Ascending aorta (tissue), 2 donors: ENCODE measurements at regions not wholly inside any gene's neighbourhood (a gene's known extent, or its start where the extent isn't known, plus 50 kb on each side); places are given as distances from the start of the nearest gene placed in this dataset.
"Not testable (repeated sequence)": the region's sequence is repeated elsewhere in the genome, so short reads cannot be mapped to it uniquely, and the experiment has no call there.

ENCODE experiments used
- DNase-seq, 2 donors: peaks; one replicate each; pipeline ENCODE4 v3.0.0-alpha.2; 2019; ENCODE audit warnings: low spot score in 2 of 2
- H3K27ac ChIP-seq, 2 donors: fragments of 200-600 bp; sonication (generic); one replicate each; pipeline ENCODE4 v1.5.1; 2016 to 2017; ENCODE audit warnings: mild to moderate bottlenecking in 1 of 2
- H3K27me3 ChIP-seq: fragments of 200-600 bp; sonication (generic); one replicate; pipeline ENCODE4 v1.5.1; 2017
- H3K36me3 ChIP-seq, 2 donors: fragments of 200-600 bp; sonication (generic); one replicate each; pipeline ENCODE4 v1.5.1; 2016
- H3K4me1 ChIP-seq, 2 donors: fragments of 200-600 bp; sonication (generic); one replicate each; pipeline ENCODE4 v1.5.1; 2016 to 2017; ENCODE audit warnings: mild to moderate bottlenecking in 1 of 2
- H3K4me3 ChIP-seq, 2 donors: fragments of 200-600 bp; sonication (generic); one replicate each; pipeline ENCODE4 v1.5.1; 2016 to 2017; ENCODE audit warnings: mild to moderate bottlenecking in 1 of 2
- H3K9me3 ChIP-seq, 2 donors: fragments of 200-600 bp; sonication (generic); one replicate each; pipeline ENCODE4 v1.5.1; 2016
- CTCF ChIP-seq, 3 experiments: fragments of 200-600 bp in 2 of 3; fragments of 450-650 bp in 1 of 3; sonication (generic) in 2 of 3; IDR thresholded peaks; one replicate each; pipeline ENCODE4 v1.5.1; 2016 to 2019; ENCODE audit warnings: antibody characterized with exemption in 3 of 3, mild to moderate bottlenecking in 1 of 3, moderate library complexity in 1 of 3
- intact Hi-C: fragments of 100-400 bp; cut with DNase I; formaldehyde crosslinking; loops from one replicate; pipeline ENCODE4 v1.15.1; 2023

- Histone ChIP-seq H3K36me3 (no peaks in the 10 kb centered on the region), H3K4me3 (no peak overlapping the region), H3K9me3 (no peaks in the 10 kb centered on the region), H3K4me1 (peaks cover 4 to 22% of the 10 kb centered on the region in 2 donors), H3K27me3 (no peaks in the 10 kb centered on the region), H3K27ac (no peak overlapping the region)
- intact Hi-C loops = no loop called here
- DNase-seq = no peak
- no peak for TF ChIP-seq CTCF (IDR thresholded peaks at IDR 0.05)
Observed at GRCh38 chr6:12543953-12544352, 172.6 kb upstream of the PHACTR1 start.

- intact Hi-C loops = loop anchor here (5.0 kb wide), 4 partner anchors 53 to 253 kb away; partner anchors contain the start of gene EDN1
- TF ChIP-seq CTCF (IDR thresholded peaks at IDR 0.05) = no peak
Observed at GRCh38 chr6:12544821-12545565, 171.6 kb upstream of the PHACTR1 start.

GRCh38 chr6:12545619-12546409 is 170.8 kb upstream of the PHACTR1 start:
- intact Hi-C loops = loop anchor here (5.0 kb wide), 4 partner anchors 54 to 254 kb away; partner anchors contain the start of gene EDN1

More at GRCh38 chr6:12544821-12545565, 171.6 kb upstream of the PHACTR1 start:
- Histone ChIP-seq H3K9me3 (no peaks in the 10 kb centered on the region), H3K36me3 (no peaks in the 10 kb centered on the region), H3K4me3 (no peak overlapping the region), H3K27ac (peak overlapping the region in 1 of 2 donors; percentile 59), H3K4me1 (peaks cover 4 to 28% of the 10 kb centered on the region in 2 donors), H3K27me3 (no peaks in the 10 kb centered on the region)
- no peak for DNase-seq

GRCh38 chr6:12546410-12547002 is 170.1 kb upstream of the PHACTR1 start:
- DNase-seq = no peak
- no peak for TF ChIP-seq CTCF (IDR thresholded peaks at IDR 0.05)
- intact Hi-C loops = loop anchor here (5.0 kb wide), 4 partner anchors 54 to 254 kb away; partner anchors contain the start of gene EDN1
- Histone ChIP-seq H3K36me3 (no peaks in the 10 kb centered on the region), H3K27ac (peak overlapping the region; percentile 15 to 59), H3K4me3 (no peak overlapping the region), H3K27me3 (no peaks in the 10 kb centered on the region), H3K4me1 (peaks cover 4 to 28% of the 10 kb centered on the region in 2 donors), H3K9me3 (no peaks in the 10 kb centered on the region)

More at GRCh38 chr6:12545619-12546409, 170.8 kb upstream of the PHACTR1 start:
- H3K36me3 ChIP-seq = no peaks in the 10 kb centered on the region
- H3K4me3 ChIP-seq = no peak overlapping the region
- no peak for TF ChIP-seq CTCF (IDR thresholded peaks at IDR 0.05)
- no peaks in the 10 kb centered on the region for H3K27me3 ChIP-seq
- H3K4me1 ChIP-seq = peaks cover 4 to 28% of the 10 kb centered on the region in 2 donors
- DNase-seq = no peak
- peak overlapping the region; percentile 15 to 59 for H3K27ac ChIP-seq
- no peaks in the 10 kb centered on the region for H3K9me3 ChIP-seq

GRCh38 chr6:12548526-12548925 is 168.0 kb upstream of the PHACTR1 start:
- H3K27ac ChIP-seq = peak overlapping the region; percentile 41 to 66
- no peaks in the 10 kb centered on the region for H3K9me3 ChIP-seq
- H3K4me1 ChIP-seq = peaks cover 4 to 28% of the 10 kb centered on the region in 2 donors
- no peaks in the 10 kb centered on the region for H3K27me3 ChIP-seq
- DNase-seq = no peak
- TF ChIP-seq CTCF (IDR thresholded peaks at IDR 0.05) = no peak
- no peak overlapping the region for H3K4me3 ChIP-seq
- no peaks in the 10 kb centered on the region for H3K36me3 ChIP-seq
- intact Hi-C loops = loop anchor here (5.0 kb wide), 4 partner anchors 54 to 256 kb away; partner anchors contain the start of gene EDN1

GRCh38 chr6:12549445-12549844 is 167.1 kb upstream of the PHACTR1 start:
- H3K9me3 ChIP-seq = not testable (repeated sequence)

GRCh38 chr6:12554820-12555219 is 161.7 kb upstream of the PHACTR1 start:
- H3K4me1 ChIP-seq, H3K9me3 ChIP-seq, DNase-seq, H3K27me3 ChIP-seq, intact Hi-C loops, H3K4me3 ChIP-seq, H3K27ac ChIP-seq, H3K36me3 ChIP-seq: not testable (repeated sequence)

More at GRCh38 chr6:12549445-12549844, 167.1 kb upstream of the PHACTR1 start:
- H3K36me3 ChIP-seq, H3K27me3 ChIP-seq, H3K4me3 ChIP-seq, DNase-seq: not testable (repeated sequence)
- Histone ChIP-seq H3K4me1 (peaks cover 4 to 24% of the 10 kb centered on the region in 2 donors), H3K27ac (peak overlapping the region; percentile 41 to 66)
- intact Hi-C loops = loop anchor here (5.0 kb wide), 4 partner anchors 53 to 257 kb away; partner anchors contain the start of gene EDN1
